Ammon's horn (tissue), 1 donor: ENCODE measurements at regions not wholly inside any gene's neighbourhood (a gene's known extent, or its start where the extent isn't known, plus 50 kb on each side); places are given as distances from the start of the nearest gene placed in this dataset.
A peak's percentile ranks its signal among the peaks of the same experiment; 100 is the strongest.

ENCODE experiments used
- DNase-seq: peaks from one replicate; pipeline ENCODE4 v3.0.0-alpha.2; 2016; ENCODE audit warnings: low spot score

DNA sequence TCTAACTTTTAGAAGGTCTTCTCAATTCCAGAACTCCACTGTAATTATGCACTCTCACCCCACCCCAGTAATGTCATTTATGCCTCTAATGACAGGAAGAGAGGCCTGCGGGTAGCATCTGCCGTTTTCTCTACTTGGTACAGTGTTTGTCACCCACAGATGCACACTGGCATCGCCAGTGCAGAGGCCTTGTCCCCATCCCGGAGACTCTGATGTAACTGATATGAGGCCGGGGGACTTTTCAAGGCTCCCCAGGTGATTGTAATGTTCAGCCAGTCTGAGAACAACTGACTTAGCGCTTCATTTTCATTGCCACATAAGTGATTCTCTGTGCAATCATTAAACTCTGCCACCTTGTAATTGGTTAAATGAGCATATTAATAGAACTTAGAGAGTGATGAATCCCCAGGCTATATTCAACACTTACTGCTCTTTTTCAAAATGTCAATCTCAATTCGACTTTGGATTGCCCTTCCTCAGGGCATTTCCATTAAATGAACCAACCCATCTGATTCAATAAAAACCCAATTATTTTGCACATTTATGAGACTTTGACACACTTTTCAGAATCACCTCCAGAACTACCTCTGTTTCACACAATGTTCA is 113.2 kb downstream of the HERPUD2 start:
- no peak for DNase-seq

DNA sequence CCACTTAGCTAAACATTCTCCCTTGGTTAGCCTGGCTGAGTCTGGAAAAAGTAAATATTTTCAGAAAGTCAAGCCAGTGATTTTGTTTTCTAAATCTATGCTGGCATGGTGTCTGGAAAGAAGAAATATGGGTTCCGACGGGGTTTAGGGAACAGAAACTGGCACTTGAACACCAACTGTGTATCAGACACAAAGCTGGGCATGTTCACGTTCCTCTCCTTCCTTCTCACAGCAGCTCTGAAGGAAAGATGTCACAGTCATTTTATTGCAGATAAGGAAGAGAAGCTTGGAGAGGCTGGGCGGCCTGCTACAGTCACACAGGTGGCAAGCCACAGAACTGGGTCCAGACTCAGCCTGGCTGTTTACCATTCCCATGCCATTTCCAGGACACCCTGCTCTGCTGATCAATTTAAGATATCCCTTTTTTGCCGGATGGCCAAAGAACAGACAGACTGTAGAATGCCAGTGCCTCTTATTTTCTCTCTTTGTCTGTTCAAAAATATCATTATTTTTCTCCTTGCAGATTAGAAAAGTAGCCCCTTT is 118.8 kb downstream of the HERPUD2 start:
- DNase-seq = peak; percentile 70

DNA sequence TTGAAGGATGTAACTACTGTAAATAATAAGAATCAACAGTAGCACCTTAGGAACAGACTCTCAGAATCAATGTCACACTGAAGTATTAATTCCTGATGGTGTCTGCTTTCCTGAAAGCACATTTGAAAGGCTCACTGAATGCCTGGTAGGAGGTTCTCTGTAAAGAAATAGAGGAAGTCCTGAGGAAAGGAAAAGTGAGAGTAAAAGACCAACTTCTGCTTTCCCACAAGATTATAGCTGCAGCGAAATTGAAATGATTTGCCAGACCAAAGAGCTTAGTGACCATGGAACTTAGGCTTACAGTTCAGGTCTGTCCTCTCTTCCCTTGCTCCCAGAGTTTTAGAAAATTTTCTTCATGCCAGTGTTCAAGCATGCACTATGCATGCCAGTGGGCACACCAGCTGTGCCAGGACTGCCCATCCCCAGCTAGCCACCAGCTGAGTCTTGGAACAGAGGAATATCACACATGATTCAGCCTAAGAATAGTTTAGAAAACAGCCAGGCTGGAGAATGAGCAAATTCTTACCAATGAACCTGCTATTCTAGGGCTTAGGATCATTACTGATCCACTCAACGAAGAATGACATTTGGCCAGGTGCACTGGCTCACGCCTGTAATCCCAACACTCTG is 123.2 kb downstream of the HERPUD2 start:
- DNase-seq = peak; percentile 22

DNA sequence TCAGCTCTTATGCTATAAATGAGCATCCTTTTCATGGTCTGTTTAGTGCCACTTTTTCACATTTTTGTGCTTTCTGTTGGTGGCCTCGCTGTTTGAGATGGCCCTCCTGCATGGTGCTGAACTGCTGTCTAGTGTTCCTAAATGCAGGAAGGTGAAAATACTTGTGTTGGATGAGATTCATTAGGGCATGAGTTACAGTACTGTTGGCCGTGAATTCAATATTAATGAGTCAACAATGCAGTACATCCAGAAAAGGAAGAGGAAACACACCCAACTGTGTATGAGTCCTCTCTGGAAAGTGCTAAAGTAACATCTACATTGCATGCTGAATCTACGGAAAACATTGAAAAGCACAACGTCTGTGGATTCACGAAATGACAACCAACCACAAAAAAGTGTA is 124.0 kb downstream of the HERPUD2 start:
- no peak for DNase-seq

DNA sequence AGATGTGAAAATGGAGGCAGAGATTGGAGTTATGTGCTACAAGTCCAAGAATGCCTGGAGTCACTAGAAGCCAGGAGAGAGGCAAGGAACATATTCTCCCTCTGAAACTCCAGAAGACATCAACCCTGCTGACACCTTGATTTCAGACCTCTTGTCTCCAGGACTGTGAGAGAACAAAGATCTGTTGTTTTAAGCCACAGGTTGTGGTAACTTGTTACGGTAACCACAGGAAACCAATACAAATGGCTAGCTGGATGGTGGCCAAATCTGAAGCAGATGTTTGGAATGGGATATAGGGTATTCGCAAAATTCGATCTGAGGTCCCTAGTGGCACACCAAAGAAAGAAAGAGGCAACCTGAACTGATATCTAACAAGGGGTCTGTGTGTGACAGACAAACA is 129.0 kb downstream of the HERPUD2 start:
- DNase-seq = no peak

DNA sequence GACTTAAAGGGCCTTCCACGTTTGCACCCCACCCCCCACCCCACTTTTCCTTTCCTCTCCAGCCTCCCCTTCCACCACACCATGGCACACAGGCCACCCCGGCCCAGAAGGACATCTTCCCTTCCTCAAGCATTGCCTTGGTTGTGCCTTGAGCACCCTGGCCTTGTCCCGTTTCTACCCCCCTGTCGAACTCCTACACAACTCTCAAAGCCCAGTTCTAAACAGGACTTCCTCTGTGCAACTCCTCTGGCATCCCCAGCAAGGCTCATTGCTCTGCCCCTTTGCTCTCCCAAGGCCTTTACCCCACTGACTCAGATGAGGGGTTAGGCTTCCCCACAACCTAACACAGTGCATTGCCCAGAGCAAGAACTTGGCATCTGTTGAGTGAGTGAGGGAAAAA is 136.1 kb downstream of the HERPUD2 start:
- no peak for DNase-seq

DNA sequence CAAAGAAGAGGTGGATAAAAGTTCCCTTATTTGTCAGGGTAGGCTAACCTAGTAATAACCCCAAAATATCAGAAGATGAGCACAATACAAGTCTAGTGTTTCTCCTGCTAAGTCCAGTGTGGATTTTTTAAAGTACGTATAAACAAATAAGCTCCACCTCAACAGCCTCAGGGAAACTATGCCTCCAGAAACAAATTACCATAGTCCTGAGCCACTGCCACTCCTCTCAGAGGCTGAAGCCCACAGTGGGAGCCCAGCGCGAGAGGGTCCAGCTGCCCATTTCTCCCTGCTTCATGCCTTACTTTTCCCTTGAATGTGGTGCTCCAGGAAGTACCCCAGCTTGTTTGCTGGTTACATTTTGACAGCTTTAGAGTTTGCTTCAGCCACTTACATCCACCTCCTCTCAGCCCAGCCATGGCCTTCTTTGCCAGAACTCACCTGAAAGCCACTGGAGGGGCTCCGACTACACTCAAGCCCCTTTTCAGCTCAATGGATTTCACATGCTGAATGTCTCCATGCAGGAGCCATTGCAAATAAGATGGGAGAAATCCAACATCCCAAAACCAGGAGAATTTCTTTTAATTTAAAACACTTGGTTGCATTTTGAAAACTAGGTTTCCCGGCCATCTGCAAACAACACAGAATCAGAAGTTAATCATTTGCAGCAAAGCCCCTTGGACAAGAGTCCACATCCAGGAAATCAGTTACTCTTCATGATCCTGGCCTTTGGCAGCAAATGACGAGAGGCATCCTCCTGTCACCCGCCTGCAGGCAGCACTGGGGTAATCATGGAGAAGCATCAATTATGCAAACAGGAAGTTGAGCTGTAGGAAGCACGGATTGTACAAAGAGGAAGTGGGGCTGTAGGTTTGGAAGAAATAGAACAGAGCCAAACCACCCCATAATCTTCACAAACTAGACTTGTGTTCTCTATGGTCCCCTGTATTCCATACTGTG is 138.1 kb downstream of the HERPUD2 start:
- DNase-seq = no peak

DNA sequence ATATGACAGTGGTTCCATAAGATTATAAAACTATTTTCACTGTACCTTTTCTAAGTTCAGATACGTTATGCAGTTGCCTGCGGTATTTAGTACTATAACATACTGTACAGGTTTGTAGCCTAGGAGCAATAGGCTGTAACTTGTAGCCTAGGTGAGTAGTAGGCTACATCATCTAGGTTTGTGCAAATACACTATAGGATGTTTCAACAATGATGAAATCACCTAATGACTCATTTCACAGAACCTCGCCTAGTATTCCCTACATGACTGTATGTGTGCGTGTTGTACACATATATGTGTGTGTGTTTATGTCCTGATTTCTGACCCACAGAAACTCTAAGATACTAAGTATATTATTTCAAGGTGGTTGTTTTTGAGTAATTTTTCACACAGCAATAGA is 139.0 kb downstream of the HERPUD2 start:
- no peak for DNase-seq

DNA sequence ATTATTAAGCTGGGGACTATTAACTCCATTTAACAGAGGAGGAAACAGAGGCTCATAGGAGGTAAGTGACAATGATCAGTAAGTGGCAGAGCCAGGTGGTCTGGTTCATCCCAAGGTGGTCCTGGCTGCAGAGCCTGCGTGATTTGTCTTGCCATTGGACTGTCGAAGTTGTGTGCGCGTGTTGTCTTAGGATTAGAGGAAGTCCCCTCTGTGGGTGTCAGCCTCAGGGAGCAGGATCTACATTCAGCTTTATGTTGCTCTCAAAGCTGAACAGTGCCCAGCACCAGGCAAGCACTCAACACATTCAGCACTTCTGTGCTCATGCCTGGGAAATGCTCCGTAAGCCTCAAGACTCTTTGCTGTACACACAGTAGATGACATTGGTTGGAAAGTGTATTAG is 139.5 kb downstream of the HERPUD2 start:
- no peak for DNase-seq

DNA sequence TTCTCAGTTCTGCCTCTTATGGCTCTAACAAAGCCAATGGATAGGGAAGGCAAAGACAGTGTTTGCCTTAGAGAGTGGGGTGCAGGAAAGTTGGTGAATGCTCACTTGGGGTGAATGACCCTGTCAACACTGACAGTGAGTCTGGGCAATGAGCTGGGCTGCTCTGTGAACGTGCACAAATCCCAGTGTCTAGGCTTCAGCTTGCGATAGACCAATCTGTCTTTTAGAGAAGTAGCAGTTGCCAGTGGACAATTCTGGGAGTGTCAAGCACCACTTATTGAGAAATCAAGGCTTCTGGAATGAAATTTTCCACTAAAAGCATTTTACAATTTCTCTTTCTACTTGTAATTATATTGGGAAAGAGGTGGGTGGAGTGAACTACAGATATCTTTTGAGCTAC is 141.4 kb downstream of the HERPUD2 start:
- DNase-seq = no peak

DNA sequence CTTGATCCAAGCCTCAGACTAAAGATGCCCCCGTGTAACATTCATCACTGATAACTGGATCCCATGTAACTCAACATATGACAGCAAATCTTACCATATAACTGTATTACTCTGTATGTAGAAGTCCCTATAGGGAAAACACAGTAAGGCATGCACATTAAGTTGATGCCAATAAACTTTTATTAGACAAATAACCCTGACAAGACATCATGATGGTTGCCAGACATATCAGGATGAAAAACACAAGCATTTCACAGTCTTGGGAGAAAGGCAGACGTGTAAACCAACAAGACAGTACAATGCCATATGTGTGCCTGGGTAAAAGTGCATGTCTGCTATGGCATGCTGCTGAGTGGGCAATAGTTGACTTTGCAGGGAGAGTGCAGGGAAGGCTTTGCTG is 142.2 kb downstream of the HERPUD2 start:
- DNase-seq = no peak

DNA sequence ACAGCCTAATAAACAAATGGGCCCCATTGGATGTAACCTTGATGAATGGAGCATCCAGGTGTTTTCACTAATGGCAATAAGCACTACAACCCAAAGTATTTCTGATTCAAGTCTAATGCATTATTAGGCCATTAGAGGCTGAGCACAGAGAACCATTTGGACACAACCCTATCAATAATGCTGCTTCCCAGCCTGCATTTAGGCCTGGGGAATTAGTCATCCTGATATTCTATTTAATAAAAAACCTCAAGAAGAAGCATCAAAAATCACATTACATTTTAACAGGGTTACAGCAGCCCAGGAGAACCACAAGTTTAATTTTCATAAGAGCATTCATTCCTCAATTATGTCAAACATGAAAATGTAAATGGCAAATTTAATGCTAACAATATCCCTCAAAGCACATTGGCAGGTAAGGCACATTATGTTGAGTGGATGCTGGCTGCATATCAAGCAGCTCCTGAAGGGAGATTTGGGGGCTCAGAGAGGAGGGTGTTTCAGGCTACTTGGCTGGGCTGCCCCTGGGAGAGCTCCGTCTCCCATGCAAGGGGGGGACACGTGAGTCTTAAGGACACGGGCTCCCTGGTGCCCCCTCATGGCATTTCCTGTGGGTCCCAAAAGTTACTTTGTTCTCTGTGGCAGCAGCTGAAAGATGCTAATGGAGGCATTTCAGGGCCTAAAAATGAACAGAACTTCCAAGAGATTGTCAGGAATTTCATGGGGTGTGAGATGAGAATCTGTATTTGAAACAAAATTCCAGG is 143.4 kb downstream of the HERPUD2 start:
- no peak for DNase-seq

DNA sequence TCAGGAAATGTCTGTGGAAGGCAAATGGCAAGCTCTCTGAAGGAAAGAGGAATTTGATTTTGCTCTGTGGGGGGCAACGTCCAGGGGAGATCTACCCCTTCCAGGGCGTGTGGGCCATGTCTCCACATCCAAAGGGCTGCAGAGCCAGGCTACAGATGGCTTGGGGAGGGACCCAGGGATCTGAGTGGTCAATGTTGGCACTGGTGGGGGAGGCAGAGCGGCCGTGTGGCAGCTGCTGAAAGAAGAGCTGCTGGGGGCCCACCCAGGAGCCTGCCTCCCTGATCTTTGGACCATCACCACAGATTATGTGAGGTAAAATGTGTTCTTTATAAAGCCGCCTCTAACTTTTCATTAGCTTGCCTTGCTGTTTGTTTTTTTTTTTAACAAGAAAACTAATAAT is 144.1 kb downstream of the HERPUD2 start:
- no peak for DNase-seq

DNA sequence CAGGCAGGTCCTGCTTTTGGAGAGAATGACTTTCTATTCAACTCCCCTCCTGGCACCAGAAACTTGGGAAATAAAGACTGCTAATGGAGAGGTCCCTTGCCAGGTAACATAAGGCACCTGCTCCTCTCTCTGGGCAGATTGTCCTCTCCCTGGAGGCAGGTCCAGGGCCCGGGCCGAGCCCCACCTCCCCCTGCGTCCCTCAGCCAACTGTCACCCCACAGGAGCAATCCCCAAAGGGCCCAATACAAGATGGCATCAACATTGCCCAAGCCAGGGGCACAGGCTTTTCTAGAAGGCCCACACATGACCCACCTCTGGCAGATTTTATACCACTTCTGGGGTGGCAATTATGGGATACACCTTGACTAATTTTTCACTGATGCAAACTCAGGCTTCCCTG is 145.2 kb downstream of the HERPUD2 start:
- DNase-seq = no peak

DNA sequence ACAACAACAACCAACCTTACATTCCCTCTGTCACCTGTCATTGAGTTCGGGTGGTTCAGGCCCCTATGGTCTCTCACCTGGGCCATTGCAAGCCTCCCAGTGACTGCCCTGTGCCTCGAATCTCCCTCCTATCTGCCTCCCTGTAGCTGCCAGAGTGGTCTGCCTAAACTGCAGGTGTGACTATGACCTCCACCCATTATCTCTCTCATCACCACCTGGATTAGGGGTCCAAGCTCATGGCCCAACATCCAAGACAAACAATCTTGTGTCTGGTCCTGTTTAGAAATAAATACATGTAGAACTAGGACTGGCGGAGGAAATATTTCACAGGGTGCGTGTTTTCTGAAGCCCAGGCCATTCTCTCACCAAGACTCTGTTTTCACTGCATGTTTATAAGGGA is 146.6 kb downstream of the HERPUD2 start:
- DNase-seq = no peak

DNA sequence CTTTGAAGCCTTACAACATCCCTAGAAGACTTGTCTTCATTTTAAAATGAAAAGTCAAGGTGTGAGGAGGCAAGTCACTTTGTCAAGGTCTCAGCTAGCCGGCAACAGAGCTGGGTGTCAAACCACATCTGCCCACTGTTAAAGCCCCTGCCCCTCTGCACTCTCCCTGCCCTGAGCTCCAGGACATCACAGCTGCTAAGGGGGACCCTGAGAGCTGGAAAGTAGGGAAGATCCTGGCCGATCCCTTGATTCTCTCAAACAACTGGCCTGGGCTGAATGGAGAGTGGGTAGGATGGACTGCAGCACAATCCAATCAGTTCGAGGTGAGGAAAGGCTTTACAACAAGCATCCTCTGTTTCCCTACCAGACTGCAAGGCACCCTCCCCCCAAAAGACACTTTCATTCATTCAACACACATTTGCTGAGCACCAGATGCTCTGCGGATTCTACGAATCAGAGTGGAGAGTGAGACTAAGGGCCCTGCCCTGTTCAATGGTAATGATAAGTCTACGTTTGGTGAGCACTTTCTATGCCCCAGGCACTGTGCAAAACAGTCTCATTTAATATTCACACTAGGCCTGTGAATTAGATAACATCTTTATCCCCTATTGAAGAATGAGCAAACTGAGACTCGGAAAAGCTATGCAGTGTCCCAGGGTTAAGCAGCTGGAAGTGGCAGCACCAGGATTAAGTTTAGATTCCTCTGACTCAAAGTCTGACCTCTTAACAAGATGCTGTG is 148.1 kb downstream of the HERPUD2 start:
- no peak for DNase-seq

DNA sequence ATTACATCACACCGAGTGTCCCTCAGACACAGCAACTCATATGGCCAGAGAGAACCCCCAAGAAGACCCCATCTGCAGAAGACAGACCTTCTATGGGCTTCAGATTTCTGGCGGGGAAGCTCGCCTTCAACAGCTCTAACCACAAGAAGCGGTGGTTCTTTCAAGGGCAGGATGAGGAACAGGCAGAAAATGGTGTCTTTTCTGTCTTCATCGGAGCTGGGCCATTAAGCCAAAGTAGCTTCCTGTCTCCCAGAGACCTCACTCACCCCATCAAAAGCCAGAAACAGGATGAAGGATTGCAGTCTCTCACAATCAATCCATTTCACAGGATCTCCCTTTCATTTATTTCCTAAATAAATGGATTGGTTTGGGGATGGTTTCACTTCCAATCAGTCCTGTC is 149.1 kb downstream of the HERPUD2 start:
- no peak for DNase-seq

DNA sequence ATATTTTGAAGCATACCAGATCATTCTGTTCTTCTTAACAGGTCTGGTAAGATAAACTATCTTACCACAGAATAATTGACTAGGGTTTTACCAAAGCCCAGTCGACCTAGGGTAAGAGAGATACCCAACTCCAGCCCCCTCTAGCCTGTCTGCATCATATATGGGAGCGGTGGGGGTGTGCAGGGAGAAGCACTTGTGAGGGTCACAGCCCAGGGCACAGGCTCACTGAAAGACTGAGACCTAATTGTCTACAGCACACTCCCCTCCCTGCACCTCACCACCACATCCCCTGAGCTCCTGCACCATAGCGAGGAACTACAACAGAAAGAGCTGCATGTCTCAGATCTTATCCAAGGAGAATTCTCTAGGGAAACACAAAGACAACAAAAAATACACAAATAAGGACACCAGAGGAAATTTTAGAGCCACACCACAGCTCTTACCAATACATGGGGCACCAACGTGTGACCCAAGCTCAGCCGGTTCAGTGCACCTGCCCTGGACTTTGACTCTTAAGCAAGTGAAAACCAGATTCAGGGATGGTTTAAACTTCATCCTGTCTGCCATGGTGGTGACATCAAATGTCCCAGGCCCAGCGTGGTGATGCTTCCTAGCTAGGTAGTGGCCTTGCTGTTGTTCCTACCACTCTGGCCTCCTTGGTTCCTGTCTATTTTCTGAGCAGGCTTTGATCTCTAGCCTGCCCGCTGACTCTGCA is 150.8 kb downstream of the HERPUD2 start:
- no peak for DNase-seq

DNA sequence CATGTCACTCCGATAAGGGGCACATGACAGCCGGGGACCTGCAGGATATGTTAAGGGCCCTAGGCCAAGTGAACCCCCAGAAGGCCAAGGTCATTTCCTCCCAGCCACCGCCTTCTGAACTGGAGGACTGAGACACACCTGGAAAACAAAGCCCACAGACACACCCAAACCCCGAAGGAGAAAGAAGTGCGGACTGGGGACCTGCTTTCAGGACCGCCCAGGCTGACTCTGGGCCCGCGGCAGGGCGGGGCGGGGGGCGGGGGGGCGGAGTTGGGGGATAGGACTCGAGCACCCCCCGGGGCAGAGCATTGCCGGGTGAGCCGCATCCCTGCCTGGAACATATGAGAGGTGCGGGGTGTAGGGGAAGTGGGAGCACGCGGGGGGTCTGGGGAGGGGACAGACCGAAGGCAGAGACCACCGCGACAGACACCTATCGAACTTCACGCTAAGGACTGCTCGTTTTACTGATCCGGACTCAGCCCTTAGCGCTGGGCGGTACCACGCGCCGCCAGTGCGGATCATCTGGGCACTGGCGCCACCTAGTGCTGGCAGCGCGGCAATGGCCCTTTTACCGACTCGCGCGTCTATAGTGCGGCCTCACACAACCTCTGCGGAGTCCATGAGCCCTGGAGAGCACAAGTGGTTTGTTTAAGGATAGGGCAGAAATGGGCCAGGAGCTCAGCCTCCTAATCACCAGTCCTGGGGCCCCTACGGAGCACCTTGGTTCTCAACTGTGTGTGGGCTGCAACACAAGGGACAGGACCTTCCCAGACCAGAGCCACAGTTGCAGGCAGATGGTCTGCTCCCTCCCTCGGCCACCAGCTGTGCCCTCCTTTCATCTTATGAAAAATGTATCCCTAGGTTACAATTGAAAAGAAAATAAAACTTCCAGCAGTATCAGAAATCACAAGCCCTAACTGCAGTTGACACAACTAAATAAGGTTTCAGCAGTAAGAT is 157.6 kb downstream of the HERPUD2 start:
- peak; percentile 85 for DNase-seq
